ENCODE measurements at regions not wholly inside any gene's neighbourhood (a gene's known extent, or its start where the extent isn't known, plus 50 kb on each side); places are given as distances from the start of the nearest gene placed in this dataset.

DNA sequence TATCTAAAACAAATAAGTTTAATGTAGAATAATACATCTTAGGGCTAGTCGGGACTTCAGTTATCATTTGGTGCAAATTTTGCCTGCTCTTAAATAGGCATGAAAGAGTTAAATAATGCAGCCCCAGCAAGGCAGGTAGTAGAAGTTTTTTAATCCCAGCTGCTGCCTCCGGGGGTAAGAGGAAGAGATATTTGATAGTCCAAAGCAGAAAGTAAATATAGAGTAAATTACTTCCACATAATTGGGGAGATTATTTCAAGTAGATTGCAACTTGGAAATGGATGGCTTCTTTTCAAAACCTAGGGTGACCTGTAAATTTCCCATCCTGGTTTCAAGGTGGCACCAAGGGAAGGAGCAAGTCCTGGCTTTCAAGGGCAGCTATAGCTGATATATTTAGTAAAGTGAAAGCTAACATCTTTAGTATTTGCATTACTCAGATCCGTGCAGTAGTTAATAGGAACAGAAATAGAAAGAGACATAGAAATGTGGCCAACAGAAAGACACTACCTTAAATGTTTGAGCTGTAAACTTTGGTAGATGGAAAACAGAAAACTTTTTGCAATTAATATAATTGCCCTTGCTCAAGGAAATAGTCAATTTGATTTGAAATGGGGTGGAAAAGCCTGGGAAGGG is 109.1 kb downstream of the LMO4 start:
- DNase-seq: no peak

DNA sequence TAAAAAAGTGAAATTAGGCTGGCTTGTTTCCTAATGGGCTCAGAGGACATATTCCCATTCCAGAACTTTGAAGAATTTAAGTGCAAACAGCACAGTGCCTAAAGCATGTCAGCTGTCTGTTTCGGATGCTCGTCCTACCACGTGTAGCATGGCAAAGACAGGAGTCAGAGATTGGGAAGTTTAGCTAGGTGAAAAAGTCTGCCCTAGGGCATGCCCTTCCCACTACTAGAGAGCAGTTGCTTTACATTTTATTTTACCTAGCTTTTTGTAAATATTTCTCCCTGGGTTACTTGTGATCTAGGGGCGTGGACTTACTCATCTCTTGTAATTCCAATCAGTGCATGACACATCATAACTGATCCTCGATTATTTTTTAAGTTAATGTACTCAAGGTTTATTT is 111.1 kb downstream of the LMO4 start:
- DNase-seq: no peak

- DNase-seq: no peak
Observed at GRCh38 chr1:87449348-87449963, 120.8 kb downstream of the LMO4 start.

DNA sequence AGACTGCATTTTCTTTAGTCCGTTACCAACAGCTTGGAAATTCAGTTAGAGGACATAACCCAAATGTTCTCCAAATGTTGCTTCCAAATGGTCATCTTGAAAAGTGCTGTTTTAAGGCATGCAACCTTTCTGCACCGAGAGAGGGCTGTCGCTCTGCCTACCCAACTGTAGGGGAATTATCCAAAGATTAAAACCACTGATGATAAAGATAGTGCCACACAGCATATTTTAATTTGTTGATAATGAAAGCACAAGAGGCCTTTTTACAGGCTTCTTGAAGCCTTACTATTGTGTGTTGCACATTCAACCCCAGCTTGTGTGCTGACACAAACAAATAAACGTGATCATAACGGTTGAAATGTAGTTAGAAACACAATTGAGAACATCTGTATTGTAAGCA is 121.5 kb downstream of the LMO4 start:
- DNase-seq: no peak

- DNase-seq: no peak
Observed at GRCh38 chr1:87450615-87451209, 122.0 kb downstream of the LMO4 start.

- DNase-seq: no peak
Observed at GRCh38 chr1:87451229-87451920, 122.7 kb downstream of the LMO4 start.

GRCh38 chr1:87452648-87453047 is 124.0 kb downstream of the LMO4 start:
- DNase-seq: no peak

DNA sequence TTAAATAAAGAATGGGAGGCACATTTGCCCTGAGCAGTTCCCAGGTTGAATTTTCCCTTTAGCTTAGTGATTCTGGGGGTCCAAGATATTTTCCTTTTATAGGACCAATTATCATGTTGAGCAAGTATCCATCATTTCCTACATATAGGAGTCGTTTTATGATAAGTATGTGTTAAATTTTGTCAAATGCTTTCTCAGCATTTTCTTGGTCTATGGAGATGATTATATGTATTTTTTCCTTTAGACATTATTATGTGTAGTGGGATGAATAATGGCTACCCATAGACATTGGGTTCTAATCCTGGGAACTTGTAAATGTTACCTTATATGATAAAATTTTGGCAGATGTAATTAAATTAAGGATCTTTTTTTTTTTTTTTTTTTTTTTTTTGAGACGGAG is 128.7 kb downstream of the LMO4 start:
- no peak for DNase-seq

- no peak for DNase-seq
Observed at GRCh38 chr1:87462894-87463293, 134.2 kb downstream of the LMO4 start.

DNA sequence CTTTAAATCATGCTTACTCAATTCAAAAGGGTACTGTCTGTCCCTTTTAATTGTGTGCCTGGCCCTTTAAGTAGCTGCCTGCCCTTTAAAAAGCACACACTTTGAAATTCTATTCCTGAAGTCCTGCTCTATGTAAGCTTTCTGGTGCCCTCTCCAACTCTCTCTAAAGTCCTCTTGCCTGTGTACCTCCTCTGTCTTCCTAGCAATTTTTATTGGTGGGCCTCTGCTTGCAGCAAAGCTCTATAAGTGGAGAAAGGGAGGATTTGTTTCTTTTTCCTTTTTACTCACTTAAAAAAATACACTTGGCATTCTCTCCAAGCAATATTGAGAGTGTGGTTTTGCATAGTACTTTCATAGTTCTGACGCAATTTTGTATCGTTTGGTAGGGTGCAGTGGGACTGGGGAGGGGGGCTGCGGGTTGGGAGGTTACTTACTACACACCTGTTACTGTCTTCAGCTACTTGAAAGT is 135.4 kb downstream of the LMO4 start:
- peak; percentile 46 for DNase-seq

DNA sequence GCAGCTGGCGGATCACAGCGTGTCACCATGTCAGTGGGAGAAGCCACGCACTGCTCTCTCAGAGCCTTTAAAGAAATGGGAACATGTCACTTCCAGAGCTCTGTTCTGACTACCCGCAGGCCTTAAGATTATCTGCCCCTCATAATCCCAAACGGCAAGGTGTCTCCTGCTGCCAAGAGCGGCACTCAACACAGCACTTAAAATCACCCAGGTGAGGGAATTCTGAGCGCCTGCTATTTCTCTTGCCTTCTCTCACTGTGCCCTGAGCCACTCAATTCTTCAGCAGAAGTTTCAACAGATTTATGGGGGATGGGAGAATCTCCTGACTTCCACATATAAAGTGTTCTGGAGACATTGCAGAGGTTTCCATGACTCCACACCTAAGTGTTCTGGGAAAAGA is 137.9 kb downstream of the LMO4 start:
- DNase-seq: no peak

DNA sequence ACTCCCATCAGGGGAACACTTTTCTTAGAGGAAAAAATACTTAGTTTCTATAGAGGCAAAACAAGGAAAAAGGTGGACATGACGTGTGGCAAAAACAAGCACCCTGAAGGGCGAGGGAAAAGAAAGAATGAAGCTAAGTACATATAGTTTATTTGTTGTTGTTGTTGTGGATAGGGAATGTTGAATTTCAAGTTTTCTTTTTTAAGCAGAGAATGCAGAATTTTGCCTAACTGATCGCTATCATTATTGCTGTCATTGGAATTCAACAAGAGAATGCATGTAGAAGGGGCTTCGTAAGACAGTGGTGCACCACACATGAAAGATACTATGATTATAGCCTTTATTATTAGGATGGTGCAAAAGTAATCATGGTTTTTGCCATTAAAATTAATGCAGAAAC is 144.0 kb downstream of the LMO4 start:
- no peak for DNase-seq

- DNase-seq: no peak
Observed at GRCh38 chr1:87473203-87473661, 144.6 kb downstream of the LMO4 start.

GRCh38 chr1:87474098-87474497 is 145.4 kb downstream of the LMO4 start:
- DNase-seq: peak; percentile 53

GRCh38 chr1:87478231-87478630 is 149.6 kb downstream of the LMO4 start:
- DNase-seq: no peak

DNA sequence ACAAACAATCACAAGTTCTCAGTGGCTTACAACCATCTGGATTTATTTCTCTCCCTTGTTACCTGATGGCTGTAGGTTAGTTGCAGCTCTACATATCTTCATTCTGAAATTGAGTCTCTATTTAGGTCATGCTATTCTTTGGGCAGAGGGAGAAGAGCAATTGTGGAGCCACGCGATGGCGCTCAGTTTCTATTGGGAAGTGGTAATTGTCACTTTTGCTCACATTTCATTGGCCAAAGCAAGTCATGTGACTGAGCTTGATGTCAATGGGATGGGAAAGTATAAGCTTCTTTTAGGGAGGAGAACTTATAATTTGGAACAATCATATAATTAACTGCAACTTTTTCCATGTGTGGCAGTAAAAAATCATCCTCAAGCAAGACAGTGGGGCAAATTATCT is 166.5 kb downstream of the LMO4 start:
- no peak for DNase-seq

DNA sequence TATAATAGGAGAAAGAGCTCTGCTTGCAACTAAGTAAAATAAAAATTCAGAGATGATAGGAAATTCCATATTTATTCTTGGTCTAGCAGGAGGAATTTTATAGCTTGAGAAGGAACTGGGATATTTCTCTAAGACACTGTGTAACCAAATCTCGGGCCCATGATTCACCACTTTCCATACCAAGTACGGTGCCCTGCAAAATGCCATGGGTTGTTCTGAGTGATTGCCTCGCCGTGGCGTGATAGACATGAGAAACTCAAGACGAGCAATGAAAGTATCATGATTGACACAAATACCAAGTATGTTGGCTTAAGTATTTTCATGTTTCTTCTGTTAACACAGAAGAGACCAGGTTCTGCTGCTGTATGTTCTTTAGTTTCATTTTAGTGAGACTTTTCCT is 167.2 kb downstream of the LMO4 start:
- no peak for DNase-seq

DNA sequence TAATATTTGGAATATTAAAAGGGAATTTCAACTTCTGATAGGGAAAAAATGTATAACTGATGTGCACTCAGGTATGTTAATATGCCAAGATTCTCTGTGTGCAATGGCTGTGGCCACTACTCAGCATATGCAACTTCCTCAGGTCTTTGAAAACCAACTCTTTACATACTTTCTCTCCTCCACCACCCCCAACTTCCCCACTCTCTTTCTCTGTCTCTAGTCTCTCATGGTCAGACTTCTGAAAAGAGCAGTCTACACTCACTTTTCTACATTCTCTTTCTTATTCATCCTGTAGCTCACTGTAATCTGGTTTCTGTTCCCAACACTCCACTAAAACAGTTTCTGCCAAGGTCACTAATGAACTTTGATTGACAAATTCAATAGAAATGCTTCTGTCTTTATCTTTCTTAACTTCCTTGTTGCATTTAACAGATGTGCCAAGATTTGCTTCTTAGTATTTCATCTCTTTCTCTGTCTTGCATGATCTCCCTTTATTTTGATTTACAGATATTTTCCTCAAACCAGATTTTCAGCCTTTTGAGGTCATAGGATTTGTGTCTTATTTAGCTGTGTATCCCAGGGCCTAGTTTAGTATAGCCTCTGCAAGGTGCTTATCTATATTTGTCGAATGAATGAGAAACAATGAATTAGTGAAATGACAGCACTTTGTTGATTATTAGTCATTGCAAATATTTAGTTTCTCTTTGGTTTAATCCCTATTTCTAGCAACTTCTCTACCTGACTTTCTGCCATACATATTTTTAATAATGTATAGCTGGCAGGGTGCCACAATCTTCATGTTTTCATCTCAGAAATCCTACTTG is 168.9 kb downstream of the LMO4 start:
- DNase-seq: no peak

- no peak for DNase-seq
Observed at GRCh38 chr1:87501738-87502137, 173.1 kb downstream of the LMO4 start.

GRCh38 chr1:87505391-87505983 is 176.8 kb downstream of the LMO4 start:
- no peak for DNase-seq

- DNase-seq: no peak
Observed at GRCh38 chr1:87506147-87506546, 177.5 kb downstream of the LMO4 start.

- DNase-seq: no peak
Observed at GRCh38 chr1:87508247-87508787, 179.6 kb downstream of the LMO4 start.

Data from tongue (tissue), 1 donor.